Mesenchymal stem cell (in vitro differentiated cells and primary cell): ENCODE measurements at regions not wholly inside any gene's neighbourhood (a gene's known extent, or its start where the extent isn't known, plus 50 kb on each side); places are given as distances from the start of the nearest gene placed in this dataset.

Experiments used
- DNase-seq: peaks from one replicate; pipeline ENCODE4 v3.0.0-alpha.2; 2013
- H2AFZ ChIP-seq: one replicate; pipeline ENCODE4 v1.6.1; 2013; ENCODE audit warnings: low read depth, mild to moderate bottlenecking, control low read depth, inconsistent platforms, low read length, moderate library complexity
- H2AK5ac ChIP-seq: 2 replicates; pipeline ENCODE4 v1.6.1; 2013; ENCODE audit warnings: low read length, moderate library complexity, mild to moderate bottlenecking, inconsistent platforms; ENCODE audit not compliant: severe bottlenecking
- H2BK120ac ChIP-seq: one replicate; pipeline ENCODE4 v1.6.1; 2013; ENCODE audit warnings: low read depth, mild to moderate bottlenecking, inconsistent platforms, low read length, moderate library complexity
- H2BK12ac ChIP-seq, 2 experiments: one replicate each; pipeline ENCODE4 v1.6.1; 2013; ENCODE audit warnings: inconsistent platforms in 2 of 2, low read length in 2 of 2, mild to moderate bottlenecking in 2 of 2, moderate library complexity in 2 of 2, control low read depth in 1 of 2
- H2BK15ac ChIP-seq: one replicate; pipeline ENCODE4 v1.6.1; 2013; ENCODE audit warnings: mild to moderate bottlenecking, low read depth, inconsistent platforms; ENCODE audit not compliant: poor library complexity, severe bottlenecking
- H2BK5ac ChIP-seq: 2 replicates; pipeline ENCODE4 v1.6.1; 2013; ENCODE audit warnings: low read depth, mild to moderate bottlenecking, low read length, control low read depth, inconsistent platforms; ENCODE audit not compliant: poor library complexity, severe bottlenecking
- H3K14ac ChIP-seq, 2 experiments: one replicate each; pipeline ENCODE4 v1.6.1; 2013; ENCODE audit warnings: inconsistent platforms in 2 of 2, low read length in 2 of 2, control low read depth in 1 of 2, mild to moderate bottlenecking in 1 of 2, moderate library complexity in 1 of 2
- H3K18ac ChIP-seq, 2 experiments: one replicate each; pipeline ENCODE4 v1.6.1; 2013; ENCODE audit warnings: inconsistent platforms in 2 of 2, low read length in 2 of 2, control low read depth in 1 of 2, low read depth in 1 of 2, mild to moderate bottlenecking in 1 of 2
- H3K23ac ChIP-seq, 2 experiments: one replicate each; pipeline ENCODE4 v1.6.1; 2013; ENCODE audit warnings: inconsistent platforms in 2 of 2, low read length in 2 of 2, mild to moderate bottlenecking in 2 of 2, moderate library complexity in 2 of 2, control low read depth in 1 of 2
- H3K27ac ChIP-seq: 2 replicates; pipeline ENCODE4 v1.5.1; 2013; ENCODE audit warnings: mild to moderate bottlenecking, moderate library complexity, low read length, control low read depth, inconsistent platforms; ENCODE audit not compliant: poor library complexity, severe bottlenecking
- H3K27me3 ChIP-seq, 2 experiments: 2 replicates each; pipeline versions ENCODE4 v1.6.1 to v1.7.0; 2013; ENCODE audit warnings: low read length in 2 of 2, mild to moderate bottlenecking in 2 of 2, moderate library complexity in 2 of 2, control low read depth in 1 of 2, inconsistent platforms in 1 of 2; ENCODE audit not compliant: control insufficient read depth in 1 of 2, insufficient read depth in 1 of 2
- H3K36me3 ChIP-seq, 2 experiments: 2 replicates each; pipeline versions ENCODE4 v1.6.1 to v1.7.0; 2013; ENCODE audit warnings: low read length in 2 of 2, control low read depth in 1 of 2, inconsistent platforms in 1 of 2, low read depth in 1 of 2, mild to moderate bottlenecking in 1 of 2; ENCODE audit not compliant: insufficient read depth in 2 of 2, control insufficient read depth in 1 of 2
- H3K4ac ChIP-seq, 2 experiments: one replicate each; pipeline ENCODE4 v1.6.1; 2013; ENCODE audit warnings: inconsistent platforms in 2 of 2, low read length in 2 of 2, mild to moderate bottlenecking in 2 of 2, moderate library complexity in 2 of 2, control low read depth in 1 of 2, low read depth in 1 of 2
- H3K4me1 ChIP-seq: 2 replicates; pipeline ENCODE4 v1.6.1; 2013; ENCODE audit warnings: low read depth, low read length, control low read depth; ENCODE audit not compliant: control insufficient read depth, insufficient read depth
- H3K4me2 ChIP-seq: 2 replicates; pipeline ENCODE4 v1.6.1; 2013; ENCODE audit warnings: low read length, mild to moderate bottlenecking, inconsistent platforms; ENCODE audit not compliant: poor library complexity, severe bottlenecking
- H3K4me3 ChIP-seq, 2 experiments: 2 replicates each; pipeline versions ENCODE4 v1.5.1 to v1.7.0; 2013; ENCODE audit warnings: low read length in 2 of 2, mild to moderate bottlenecking in 2 of 2, control low read depth in 1 of 2, low read depth in 1 of 2; ENCODE audit not compliant: insufficient read depth in 1 of 2
- H3K79me1 ChIP-seq: replicated peaks from 2 replicates; pipeline ENCODE4 v1.6.1; 2013; ENCODE audit warnings: mild to moderate bottlenecking, control low read depth, low read length, inconsistent platforms; ENCODE audit not compliant: poor library complexity, severe bottlenecking
- H3K9ac ChIP-seq: 2 replicates; pipeline ENCODE4 v1.7.0; 2013; ENCODE audit warnings: mild to moderate bottlenecking, low read length, moderate library complexity
- H3K9me3 ChIP-seq: 2 replicates; pipeline ENCODE4 v1.7.0; 2013; ENCODE audit warnings: mild to moderate bottlenecking, low read length; ENCODE audit not compliant: control insufficient read depth
- H4K8ac ChIP-seq: one replicate; pipeline ENCODE4 v1.6.1; 2013; ENCODE audit warnings: inconsistent platforms, mild to moderate bottlenecking, low read length, moderate library complexity
- H4K91ac ChIP-seq: one replicate; pipeline ENCODE4 v1.6.1; 2013; ENCODE audit warnings: mild to moderate bottlenecking, low read length, inconsistent platforms
- WGBS: methylation state at CpG from one replicate; pipeline ENCODE4 v1.1.7; 2013; ENCODE audit warnings: mixed read lengths; 5-methylcytosine and 5-hydroxymethylcytosine counted together

- H4K8ac ChIP-seq: no peak overlapping the region
- H2AK5ac ChIP-seq: no peak overlapping the region
- H3K9me3 ChIP-seq: no peaks in the 10 kb centered on the region
- H2BK120ac ChIP-seq: no peak overlapping the region
- H3K23ac ChIP-seq: no peak overlapping the region
- no peak overlapping the region for H2AFZ ChIP-seq
- no peak overlapping the region for H2BK5ac ChIP-seq
- no peaks in the 10 kb centered on the region for H3K79me1 ChIP-seq
- no peak overlapping the region for H3K4me2 ChIP-seq
- no peak overlapping the region for H2BK12ac ChIP-seq
- H4K91ac ChIP-seq: no peak overlapping the region
- H3K27me3 ChIP-seq: no peaks in the 10 kb centered on the region
- H3K18ac ChIP-seq: no peak overlapping the region
- no peak overlapping the region for H3K4ac ChIP-seq
- H2BK15ac ChIP-seq: no peak overlapping the region
- no peak for DNase-seq
- 85% methylated on average over 3 of the region's 4 CpGs for WGBS
- H3K4me3 ChIP-seq: no peak overlapping the region
- no peak overlapping the region for H3K27ac ChIP-seq
- no peak overlapping the region for H3K9ac ChIP-seq
- H3K14ac ChIP-seq: no peak overlapping the region
- H3K36me3 ChIP-seq: no peaks in the 10 kb centered on the region
- no peaks in the 10 kb centered on the region for H3K4me1 ChIP-seq
Observed at GRCh38 chr20:40435146-40435895, 253.7 kb downstream of the MAFB start.

DNA sequence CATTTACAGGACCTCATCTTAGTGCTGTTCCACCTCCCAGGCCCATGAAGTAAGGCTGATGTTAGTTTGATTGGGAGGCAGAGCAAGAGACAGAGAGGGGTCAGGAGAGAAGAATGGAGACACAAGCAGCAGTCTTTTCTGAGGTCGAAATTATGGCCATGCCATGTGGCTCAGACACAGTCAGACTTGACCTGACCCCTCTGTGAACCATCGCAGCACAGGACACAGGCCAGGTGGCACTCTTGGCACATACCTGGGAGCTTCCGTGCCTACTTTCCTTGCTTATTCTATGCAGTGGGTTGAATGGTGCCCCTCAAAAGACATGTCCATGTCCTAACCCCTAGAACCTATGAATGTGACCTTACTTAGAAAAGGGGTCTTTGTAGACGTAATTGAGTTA lies 254.9 kb downstream of the MAFB start:
- Histone ChIP-seq H3K4me3 (no peak overlapping the region), H3K27ac (no peak overlapping the region), H3K4me1 (no peaks in the 10 kb centered on the region), H3K18ac (no peak overlapping the region), H3K23ac (no peak overlapping the region), H3K9me3 (no peaks in the 10 kb centered on the region), H4K91ac (no peak overlapping the region), H3K36me3 (no peaks in the 10 kb centered on the region), H2BK5ac (no peak overlapping the region), H2AK5ac (no peak overlapping the region), H3K9ac (no peak overlapping the region), H3K27me3 (no peaks in the 10 kb centered on the region), H2BK15ac (no peak overlapping the region), H3K4ac (no peak overlapping the region), H3K79me1 (no peaks in the 10 kb centered on the region), H2BK120ac (no peak overlapping the region), H3K4me2 (no peak overlapping the region), H2AFZ (no peak overlapping the region), H4K8ac (no peak overlapping the region), H2BK12ac (no peak overlapping the region), H3K14ac (no peak overlapping the region)
- no peak for DNase-seq
- 81% methylated on average over 4 of the region's 4 CpGs for WGBS

DNA sequence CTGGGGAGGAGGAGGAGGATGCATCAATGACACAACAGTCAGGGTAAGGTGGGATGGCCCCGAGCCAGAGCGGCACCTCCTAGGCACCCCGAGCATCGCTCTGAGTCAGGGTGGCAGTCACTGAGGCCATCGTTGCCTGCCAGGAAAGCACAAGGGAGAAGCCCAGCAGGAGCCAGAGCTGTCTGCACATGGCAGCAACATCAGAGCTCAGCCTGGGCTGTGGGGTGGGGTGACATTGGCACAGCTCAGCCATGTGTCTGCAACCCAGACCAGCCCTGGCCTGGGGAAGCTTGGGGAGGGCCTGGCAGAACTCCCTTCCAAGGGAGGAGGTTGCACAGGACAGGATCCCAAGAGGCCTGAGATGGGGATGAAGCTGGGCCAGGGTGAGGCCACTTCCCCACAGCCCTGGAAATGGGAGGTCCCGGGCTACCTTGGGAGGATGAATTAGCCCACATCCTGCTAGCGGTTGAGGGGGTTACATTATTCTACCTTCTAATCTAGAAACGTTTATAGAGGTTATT lies 255.6 kb downstream of the MAFB start:
- Histone ChIP-seq H3K79me1 (no peaks in the 10 kb centered on the region), H3K9ac (no peak overlapping the region), H4K8ac (peak overlapping the region; percentile 22), H3K4ac (no peak overlapping the region), H2AK5ac (no peak overlapping the region), H2BK120ac (no peak overlapping the region), H4K91ac (no peak overlapping the region), H2BK5ac (no peak overlapping the region), H3K18ac (no peak overlapping the region), H3K9me3 (no peaks in the 10 kb centered on the region), H3K23ac (no peak overlapping the region), H2AFZ (no peak overlapping the region), H3K27me3 (no peaks in the 10 kb centered on the region), H3K4me2 (no peak overlapping the region), H3K27ac (no peak overlapping the region), H3K4me3 (no peak overlapping the region), H2BK12ac (no peak overlapping the region), H3K14ac (peak overlapping the region in 1 of 2 experiments; percentile 26), H3K36me3 (no peaks in the 10 kb centered on the region), H3K4me1 (no peaks in the 10 kb centered on the region), H2BK15ac (no peak overlapping the region)
- 89% methylated on average over 5 of the region's 8 CpGs for WGBS
- DNase-seq: no peak

DNA sequence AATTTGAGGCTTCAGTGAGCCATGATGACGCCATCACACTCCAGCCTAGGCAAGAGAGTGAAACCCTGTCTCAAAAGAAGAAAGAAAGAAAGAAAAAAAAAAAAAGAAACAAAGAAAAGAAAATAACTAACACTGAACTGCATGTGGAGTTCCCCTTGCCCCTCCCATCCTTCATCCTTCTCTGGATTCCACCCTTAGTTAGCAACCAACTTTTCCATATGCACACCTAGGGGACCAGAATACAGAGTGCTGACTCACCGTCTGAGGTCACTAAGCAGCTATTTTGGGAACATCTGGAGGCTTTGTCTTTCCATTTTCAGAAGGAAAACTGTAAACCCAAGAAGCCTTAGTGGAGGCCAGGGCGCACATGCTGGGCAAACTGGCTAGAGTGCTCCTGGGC lies 257.4 kb downstream of the MAFB start:
- no peak overlapping the region for H4K8ac ChIP-seq
- 67% methylated on average over 2 of the region's 3 CpGs for WGBS
- H2AK5ac ChIP-seq: no peak overlapping the region
- no peaks in the 10 kb centered on the region for H3K36me3 ChIP-seq
- no peaks in the 10 kb centered on the region for H3K4me1 ChIP-seq
- H3K23ac ChIP-seq: no peak overlapping the region
- no peak overlapping the region for H2AFZ ChIP-seq
- H3K4me2 ChIP-seq: no peak overlapping the region
- no peak overlapping the region for H3K27ac ChIP-seq
- no peaks in the 10 kb centered on the region for H3K27me3 ChIP-seq
- no peak overlapping the region for H3K4me3 ChIP-seq
- no peak overlapping the region for H3K14ac ChIP-seq
- H2BK15ac ChIP-seq: no peak overlapping the region
- no peak overlapping the region for H3K9ac ChIP-seq
- H3K4ac ChIP-seq: no peak overlapping the region
- no peak overlapping the region for H4K91ac ChIP-seq
- H2BK120ac ChIP-seq: no peak overlapping the region
- no peaks in the 10 kb centered on the region for H3K9me3 ChIP-seq
- H2BK5ac ChIP-seq: no peak overlapping the region
- H3K18ac ChIP-seq: no peak overlapping the region
- no peaks in the 10 kb centered on the region for H3K79me1 ChIP-seq
- no peak overlapping the region for H2BK12ac ChIP-seq
- DNase-seq: no peak
